ENCODE measurements at regions not wholly inside any gene's neighbourhood (a gene's known extent, or its start where the extent isn't known, plus 50 kb on each side); places are given as distances from the start of the nearest gene placed in this dataset.

DNA sequence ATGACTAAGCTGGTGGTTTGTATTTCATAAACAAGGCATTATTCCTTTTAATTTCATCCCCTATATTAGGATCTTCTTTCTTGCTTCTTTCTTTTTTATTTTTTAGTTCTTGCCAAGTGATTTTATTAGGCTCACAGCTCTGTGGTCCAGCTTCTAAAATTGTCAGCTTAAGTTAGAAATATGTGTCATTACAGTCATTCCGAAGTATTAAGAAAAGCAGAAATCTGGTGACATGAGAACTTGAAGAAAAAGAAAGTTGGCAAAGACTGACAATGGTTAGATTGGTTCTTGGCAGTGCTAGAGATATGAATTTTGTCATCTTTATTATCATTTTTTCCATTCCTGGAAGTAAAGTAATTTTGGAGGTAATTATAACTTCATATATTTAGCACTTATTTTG, 166.5 kb upstream of the PRR16 start:
- Histone ChIP-seq H3K36me3 (replicated peaks in 1 of 2) (no peaks in the 10 kb centered on the region), H3K4me1 (replicated peaks in 1 of 2) (no peaks in the 10 kb centered on the region), H3K27ac (no peak overlapping the region), H3K4me3 (no peak overlapping the region), H3K9me3 (replicated peaks in 1 of 3) (no peaks in the 10 kb centered on the region), H3K27me3 (no peaks in the 10 kb centered on the region)
- TF ChIP-seq CTCF (IDR thresholded peaks at IDR 0.05) (no peak), POLR2A (IDR thresholded peaks at IDR 0.05) (no peak)
- WGBS, 4 donors = 68 to 83% (median 78%) methylated on average over 1 of the region's 1 CpG
- intact Hi-C loops (cut with DNase I) = no loop called here
- DNase-seq = no peak

DNA sequence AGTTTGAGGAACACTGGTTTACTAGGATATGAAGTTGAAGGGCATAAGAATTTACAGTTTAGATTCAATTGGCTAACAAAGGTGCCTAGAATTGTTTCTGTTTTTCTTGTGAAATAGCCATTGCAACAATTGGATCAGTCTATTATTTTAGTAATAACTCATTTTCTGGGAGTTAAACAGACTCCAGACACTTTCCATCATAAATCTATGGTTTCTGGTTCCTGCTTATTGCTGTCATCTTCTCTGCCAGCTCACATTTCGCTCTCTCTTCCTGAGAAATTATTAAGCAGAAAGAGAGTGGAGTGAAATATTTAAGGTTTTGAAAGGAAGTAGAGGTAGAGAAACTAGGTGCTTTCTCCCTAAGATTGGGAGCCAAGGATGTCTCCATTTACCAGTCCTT, 165.1 kb upstream of the PRR16 start:
- no peaks in the 10 kb centered on the region for H3K9me3 ChIP-seq (replicated peaks in 1 of 3)
- no peaks in the 10 kb centered on the region for H3K27me3 ChIP-seq
- intact Hi-C loops (cut with DNase I) = no loop called here
- TF ChIP-seq POLR2A (IDR thresholded peaks at IDR 0.05) (no peak), CTCF (IDR thresholded peaks at IDR 0.05) (no peak)
- no peaks in the 10 kb centered on the region for H3K36me3 ChIP-seq (replicated peaks in 1 of 2)
- no peaks in the 10 kb centered on the region for H3K4me1 ChIP-seq (replicated peaks in 1 of 2)
- H3K4me3 ChIP-seq = no peak overlapping the region
- DNase-seq = no peak
- 41 to 48% (median 45%) methylated on average over 1 of the region's 1 CpG for WGBS, 4 donors
- no peak overlapping the region for H3K27ac ChIP-seq

GRCh38 chr5:120304663-120305062, 159.4 kb upstream of the PRR16 start:
- Histone ChIP-seq H3K27ac (no peak overlapping the region), H3K27me3 (no peaks in the 10 kb centered on the region), H3K4me1 (replicated peaks in 1 of 2) (no peaks in the 10 kb centered on the region), H3K4me3 (no peak overlapping the region), H3K9me3 (replicated peaks in 1 of 3) (no peaks in the 10 kb centered on the region), H3K36me3 (replicated peaks in 1 of 2) (no peaks in the 10 kb centered on the region)
- TF ChIP-seq POLR2A (IDR thresholded peaks at IDR 0.05) (no peak), CTCF (IDR thresholded peaks at IDR 0.05) (no peak)
- DNase-seq = no peak
- 25 to 35% (median 28%) methylated on average over 2 of the region's 2 CpGs for WGBS, 4 donors
- intact Hi-C loops (cut with DNase I) = no loop called here

DNA sequence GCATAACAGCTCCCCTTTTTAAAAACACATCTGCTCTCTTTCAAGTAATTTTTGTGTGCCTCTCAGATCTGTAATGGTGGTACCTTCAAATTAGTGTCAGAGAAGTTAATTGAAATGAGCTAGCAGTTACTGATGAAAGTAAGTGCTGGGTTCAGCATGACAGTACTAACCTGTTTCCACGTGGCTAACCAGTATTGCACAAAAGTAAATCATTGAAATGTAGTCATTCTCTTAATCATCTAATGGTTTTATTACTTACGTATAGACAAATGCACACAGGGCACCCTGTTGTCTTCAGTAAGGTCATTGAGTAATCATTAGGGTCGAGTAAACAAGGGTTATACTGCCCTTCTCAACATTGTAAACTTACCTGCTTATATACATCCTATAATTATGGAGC, 157.8 kb upstream of the PRR16 start:
- no peaks in the 10 kb centered on the region for H3K36me3 ChIP-seq (replicated peaks in 1 of 2)
- no peak for DNase-seq
- no peak overlapping the region for H3K27ac ChIP-seq
- H3K4me3 ChIP-seq = no peak overlapping the region
- no peaks in the 10 kb centered on the region for H3K9me3 ChIP-seq (replicated peaks in 1 of 3)
- intact Hi-C loops (cut with DNase I) = no loop called here
- no peak for TF ChIP-seq POLR2A (IDR thresholded peaks at IDR 0.05)
- no peak for TF ChIP-seq CTCF (IDR thresholded peaks at IDR 0.05)
- no peaks in the 10 kb centered on the region for H3K4me1 ChIP-seq (replicated peaks in 1 of 2)
- no peaks in the 10 kb centered on the region for H3K27me3 ChIP-seq
- WGBS, 4 donors = 39 to 51% (median 49%) methylated on average over 3 of the region's 3 CpGs
